Ovary (tissue), 3 donors: ENCODE measurements at regions not wholly inside any gene's neighbourhood (a gene's known extent, or its start where the extent isn't known, plus 50 kb on each side); places are given as distances from the start of the nearest gene placed in this dataset.

Experiments used
- CTCF ChIP-seq, 3 donors: fragments of 450-650 bp in 2 of 3; fragments of 200-600 bp in 1 of 3; IDR thresholded peaks; one replicate each; pipeline versions ENCODE4 v1.5.1 to v1.8.0; 2016 to 2022; ENCODE audit warnings: antibody characterized with exemption in 3 of 3, mild to moderate bottlenecking in 1 of 3
- EP300 ChIP-seq: sonication (generic); formaldehyde crosslinking; IDR thresholded peaks from one replicate; pipeline ENCODE4 v1.6.1; 2017; ENCODE audit warnings: antibody characterized with exemption
- POLR2A ChIP-seq: fragments of 450-650 bp; IDR thresholded peaks from one replicate; pipeline ENCODE4 v1.6.1; 2017; ENCODE audit warnings: antibody characterized with exemption, mild to moderate bottlenecking, moderate library complexity
- donor health status: DM: no; HTN: no; CAD: no.

DNA sequence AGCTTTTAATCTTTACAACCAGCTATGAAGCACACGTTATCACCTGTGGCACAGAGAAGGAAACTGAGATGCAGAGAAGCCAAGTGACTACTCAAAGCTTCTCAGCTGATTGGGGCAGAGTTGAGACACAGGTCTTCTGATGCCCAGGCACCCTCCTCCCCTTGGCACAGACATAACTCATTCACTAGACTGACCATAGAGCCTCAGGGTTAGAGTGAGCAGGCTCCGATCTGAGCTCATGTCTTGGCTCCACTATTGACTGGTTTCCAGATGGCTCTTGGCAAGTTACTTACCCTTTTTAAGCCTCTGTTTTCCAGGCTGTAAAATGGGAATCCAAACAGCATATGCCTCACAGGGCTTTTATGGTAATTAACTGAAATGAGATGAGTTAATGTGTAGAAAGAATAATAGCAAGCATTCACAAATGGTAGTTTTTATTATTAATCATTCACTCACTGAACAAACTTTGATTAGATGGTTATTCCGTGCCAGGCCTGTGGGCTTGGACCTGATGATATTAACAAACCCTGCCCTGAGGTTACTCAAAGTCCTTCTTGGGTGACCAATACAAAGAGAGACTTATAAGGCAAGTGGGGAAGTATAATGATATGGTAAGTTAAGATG lies 184.3 kb downstream of the ANXA2 start:
- no peak for TF ChIP-seq EP300
- TF ChIP-seq POLR2A: no peak
- TF ChIP-seq CTCF (IDR thresholded peaks at IDR 0.05): no peak
